ENCODE measurements at regions not wholly inside any gene's neighbourhood (a gene's known extent, or its start where the extent isn't known, plus 50 kb on each side); places are given as distances from the start of the nearest gene placed in this dataset.

DNA sequence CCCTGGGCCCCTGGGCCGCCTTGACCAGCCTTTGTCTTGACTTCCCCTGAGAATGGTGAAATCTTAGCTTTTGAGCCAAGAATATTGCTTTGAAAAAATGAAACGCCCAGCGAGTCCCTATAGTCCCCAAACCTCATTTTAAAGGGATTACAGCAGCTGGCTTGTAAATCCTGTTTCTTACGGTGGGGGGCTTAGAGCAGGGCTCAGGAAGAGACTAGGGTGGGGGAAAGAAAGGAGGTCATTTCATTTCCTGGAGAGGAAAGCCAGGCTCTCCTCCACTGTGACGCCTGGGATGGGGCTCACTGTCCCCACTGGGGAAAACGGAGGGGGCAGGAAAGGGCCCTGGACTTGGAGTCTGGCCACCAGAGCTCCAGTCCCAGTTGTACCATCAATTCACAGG is 72.2 kb upstream of the ALX4 start:
- ChIA-PET POLR2A (no interaction called here), CTCF (no interaction called here)
- in situ Hi-C loops (cut with HindIII; ENCODE audit: low pct_unique_long_range_greater_than_20kb, low sequenced_read_pairs) (no loop called here), intact Hi-C loops (cut with micrococcal nuclease; ENCODE audit: unreplicated experiment) (no loop called here)
- no peak for DNase-seq (ENCODE audit: low read depth, low spot score)
- Histone ChIP-seq H3K9me3 (ENCODE audit: control insufficient read depth, insufficient read depth, low read depth, low read length) (no peaks in the 10 kb centered on the region), H3K27me3 (ENCODE audit: control insufficient read depth, insufficient read depth, low read length) (peaks cover 4% of the 10 kb centered on the region), H3K36me3 (ENCODE audit: control insufficient read depth, insufficient read depth, low read length) (no peaks in the 10 kb centered on the region), H3K4me1 (ENCODE audit: control insufficient read depth, insufficient read depth, low read length) (no peaks in the 10 kb centered on the region), H3K27ac (ENCODE audit: low read length) (no peak overlapping the region), H3K4me3 (ENCODE audit: low read depth in 2 of 2, low read length in 2 of 2) (no peak overlapping the region)
- TF ChIP-seq, protein P1, sequence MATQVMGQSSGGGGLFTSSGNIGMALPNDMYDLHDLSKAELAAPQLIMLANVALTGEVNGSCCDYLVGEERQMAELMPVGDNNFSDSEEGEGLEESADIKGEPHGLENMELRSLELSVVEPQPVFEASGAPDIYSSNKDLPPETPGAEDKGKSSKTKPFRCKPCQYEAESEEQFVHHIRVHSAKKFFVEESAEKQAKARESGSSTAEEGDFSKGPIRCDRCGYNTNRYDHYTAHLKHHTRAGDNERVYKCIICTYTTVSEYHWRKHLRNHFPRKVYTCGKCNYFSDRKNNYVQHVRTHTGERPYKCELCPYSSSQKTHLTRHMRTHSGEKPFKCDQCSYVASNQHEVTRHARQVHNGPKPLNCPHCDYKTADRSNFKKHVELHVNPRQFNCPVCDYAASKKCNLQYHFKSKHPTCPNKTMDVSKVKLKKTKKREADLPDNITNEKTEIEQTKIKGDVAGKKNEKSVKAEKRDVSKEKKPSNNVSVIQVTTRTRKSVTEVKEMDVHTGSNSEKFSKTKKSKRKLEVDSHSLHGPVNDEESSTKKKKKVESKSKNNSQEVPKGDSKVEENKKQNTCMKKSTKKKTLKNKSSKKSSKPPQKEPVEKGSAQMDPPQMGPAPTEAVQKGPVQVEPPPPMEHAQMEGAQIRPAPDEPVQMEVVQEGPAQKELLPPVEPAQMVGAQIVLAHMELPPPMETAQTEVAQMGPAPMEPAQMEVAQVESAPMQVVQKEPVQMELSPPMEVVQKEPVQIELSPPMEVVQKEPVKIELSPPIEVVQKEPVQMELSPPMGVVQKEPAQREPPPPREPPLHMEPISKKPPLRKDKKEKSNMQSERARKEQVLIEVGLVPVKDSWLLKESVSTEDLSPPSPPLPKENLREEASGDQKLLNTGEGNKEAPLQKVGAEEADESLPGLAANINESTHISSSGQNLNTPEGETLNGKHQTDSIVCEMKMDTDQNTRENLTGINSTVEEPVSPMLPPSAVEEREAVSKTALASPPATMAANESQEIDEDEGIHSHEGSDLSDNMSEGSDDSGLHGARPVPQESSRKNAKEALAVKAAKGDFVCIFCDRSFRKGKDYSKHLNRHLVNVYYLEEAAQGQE (IDR thresholded peaks at IDR 0.05; ENCODE audit: insufficient read depth in 1 of 2, low read depth in 2 of 2, low read length in 1 of 2) = no peak
- TF ChIP-seq SIN3A (IDR thresholded peaks at IDR 0.05; ENCODE audit: borderline replicate concordance, insufficient read depth, low read depth, low read length) (no peak), POLR2AphosphoS5 (IDR thresholded peaks at IDR 0.05; ENCODE audit: low read depth, low read length) (no peak), TCF7L2 (IDR thresholded peaks at IDR 0.05; ENCODE audit: low read depth, low read length) (no peak)
- TF ChIP-seq, protein P2, sequence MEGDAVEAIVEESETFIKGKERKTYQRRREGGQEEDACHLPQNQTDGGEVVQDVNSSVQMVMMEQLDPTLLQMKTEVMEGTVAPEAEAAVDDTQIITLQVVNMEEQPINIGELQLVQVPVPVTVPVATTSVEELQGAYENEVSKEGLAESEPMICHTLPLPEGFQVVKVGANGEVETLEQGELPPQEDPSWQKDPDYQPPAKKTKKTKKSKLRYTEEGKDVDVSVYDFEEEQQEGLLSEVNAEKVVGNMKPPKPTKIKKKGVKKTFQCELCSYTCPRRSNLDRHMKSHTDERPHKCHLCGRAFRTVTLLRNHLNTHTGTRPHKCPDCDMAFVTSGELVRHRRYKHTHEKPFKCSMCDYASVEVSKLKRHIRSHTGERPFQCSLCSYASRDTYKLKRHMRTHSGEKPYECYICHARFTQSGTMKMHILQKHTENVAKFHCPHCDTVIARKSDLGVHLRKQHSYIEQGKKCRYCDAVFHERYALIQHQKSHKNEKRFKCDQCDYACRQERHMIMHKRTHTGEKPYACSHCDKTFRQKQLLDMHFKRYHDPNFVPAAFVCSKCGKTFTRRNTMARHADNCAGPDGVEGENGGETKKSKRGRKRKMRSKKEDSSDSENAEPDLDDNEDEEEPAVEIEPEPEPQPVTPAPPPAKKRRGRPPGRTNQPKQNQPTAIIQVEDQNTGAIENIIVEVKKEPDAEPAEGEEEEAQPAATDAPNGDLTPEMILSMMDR (IDR thresholded peaks at IDR 0.05) = no peak
- no TSS peak for BruUV-seq (replicated peaks)
- ATAC-seq = no peak

DNA sequence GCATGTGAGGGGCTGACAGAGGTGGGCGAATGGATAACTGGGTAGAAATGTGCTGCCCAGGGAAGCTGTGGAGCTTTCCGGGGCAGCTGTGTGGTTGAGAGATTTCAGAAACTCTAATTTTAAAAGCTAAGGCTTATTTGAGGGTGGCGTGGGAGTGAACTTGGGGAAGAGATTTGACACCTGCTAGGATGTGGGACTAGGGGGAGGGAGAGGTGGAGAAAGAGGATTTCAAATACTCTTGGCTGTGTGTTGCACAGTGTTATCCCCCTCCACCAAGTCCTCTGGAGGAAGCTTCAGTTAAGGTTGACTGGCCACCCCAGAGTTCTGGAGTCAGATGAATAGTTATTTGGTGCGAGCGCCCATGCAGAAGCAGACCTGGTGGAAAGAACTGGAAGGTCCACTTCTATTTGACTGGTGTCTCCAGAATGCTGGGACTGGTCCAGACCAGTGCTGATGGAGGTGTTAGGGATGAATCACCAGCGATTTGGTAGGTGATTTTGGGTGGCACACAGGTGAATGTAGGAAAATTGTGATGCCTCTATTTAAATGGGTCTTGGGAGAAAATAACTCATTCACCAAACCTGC is 72.8 kb upstream of the ALX4 start:
- in situ Hi-C loops (cut with HindIII; ENCODE audit: low pct_unique_long_range_greater_than_20kb, low sequenced_read_pairs) = no loop called here
- DNase-seq (ENCODE audit: low read depth, low spot score) (no peak), ATAC-seq (no peak)
- BruUV-seq (replicated peaks) = no TSS peak
- peaks cover 4% of the 10 kb centered on the region for H3K27me3 ChIP-seq (ENCODE audit: control insufficient read depth, insufficient read depth, low read length)
- TF ChIP-seq, protein P2 (IDR thresholded peaks at IDR 0.05) = no peak
- TF ChIP-seq POLR2AphosphoS5 (IDR thresholded peaks at IDR 0.05; ENCODE audit: low read depth, low read length) = no peak
- TF ChIP-seq SIN3A (IDR thresholded peaks at IDR 0.05; ENCODE audit: borderline replicate concordance, insufficient read depth, low read depth, low read length) = no peak
- TF ChIP-seq, protein P1 (IDR thresholded peaks at IDR 0.05; ENCODE audit: insufficient read depth in 1 of 2, low read depth in 2 of 2, low read length in 1 of 2) = no peak
- no peak for TF ChIP-seq TCF7L2 (IDR thresholded peaks at IDR 0.05; ENCODE audit: low read depth, low read length)
- H3K36me3 ChIP-seq (ENCODE audit: control insufficient read depth, insufficient read depth, low read length) = no peaks in the 10 kb centered on the region
- no peaks in the 10 kb centered on the region for H3K9me3 ChIP-seq (ENCODE audit: control insufficient read depth, insufficient read depth, low read depth, low read length)
- intact Hi-C loops (cut with micrococcal nuclease; ENCODE audit: unreplicated experiment) = no loop called here
- H3K4me1 ChIP-seq (ENCODE audit: control insufficient read depth, insufficient read depth, low read length) = no peaks in the 10 kb centered on the region
- CTCF ChIA-PET = no interaction called here
- H3K4me3 ChIP-seq (ENCODE audit: low read depth in 2 of 2, low read length in 2 of 2) = no peak overlapping the region
- no peak overlapping the region for H3K27ac ChIP-seq (ENCODE audit: low read length)
- POLR2A ChIA-PET = no interaction called here

Data from Panc1 (cell line).